NB4 (cell line): ENCODE measurements at regions not wholly inside any gene's neighbourhood (a gene's known extent, or its start where the extent isn't known, plus 50 kb on each side); places are given as distances from the start of the nearest gene placed in this dataset.
A peak's percentile ranks its signal among the peaks of the same experiment; 100 is the strongest.

ENCODE experiments used
- DNase-seq: peaks from one replicate; pipeline ENCODE4 v3.0.0; 2010; ENCODE audit warnings: low read depth
- H3K4me3 ChIP-seq: one replicate; pipeline ENCODE4 v1.5.1; 2011; ENCODE audit warnings: mild to moderate bottlenecking, low read depth, low read length, moderate library complexity
- CTCF ChIP-seq: IDR thresholded peaks from one replicate; pipeline ENCODE4 v1.5.1; 2012; ENCODE audit warnings: low read depth, low read length
- MAX ChIP-seq: IDR thresholded peaks from 2 replicates; pipeline ENCODE4 v1.6.1; 2011; ENCODE audit warnings: low read depth, low read length
- MYC ChIP-seq: IDR thresholded peaks from 2 replicates; pipeline ENCODE4 v1.6.1; 2011; ENCODE audit warnings: low read depth, low read length
- POLR2A ChIP-seq: IDR thresholded peaks from 2 replicates; pipeline ENCODE4 v1.6.1; 2011; ENCODE audit warnings: mild to moderate bottlenecking; ENCODE audit not compliant: insufficient read length; ENCODE audit errors: extremely low read depth

GRCh38 chr14:39998854-39999253 is 566.6 kb upstream of the FBXO33 start:
- no peak for TF ChIP-seq POLR2A
- TF ChIP-seq MAX: no peak
- no peak for TF ChIP-seq MYC
- TF ChIP-seq CTCF: no peak
- no peak for DNase-seq
- no peak overlapping the region for H3K4me3 ChIP-seq

GRCh38 chr14:39998114-39998513 is 565.9 kb upstream of the FBXO33 start:
- DNase-seq: no peak
- TF ChIP-seq POLR2A (no peak), MAX (no peak), CTCF (no peak), MYC (no peak)
- no peak overlapping the region for H3K4me3 ChIP-seq

GRCh38 chr14:39991041-39991440 is 558.8 kb upstream of the FBXO33 start:
- DNase-seq: no peak
- no peak for TF ChIP-seq POLR2A
- no peak for TF ChIP-seq MYC
- no peak for TF ChIP-seq CTCF
- H3K4me3 ChIP-seq: no peak overlapping the region

- DNase-seq: peak; percentile 54
- H3K4me3 ChIP-seq: no peak overlapping the region
- TF ChIP-seq MAX: no peak
- peak; percentile 27 for TF ChIP-seq CTCF
These were observed 556.7 kb upstream of the FBXO33 start for GRCh38 chr14:39988939-39989338.

- TF ChIP-seq MAX (no peak), MYC (no peak), CTCF (no peak), POLR2A (no peak)
- DNase-seq: no peak
- H3K4me3 ChIP-seq: no peak overlapping the region
These were observed 552.1 kb upstream of the FBXO33 start for GRCh38 chr14:39984323-39984722.

- no peak for TF ChIP-seq MAX
- no peak for TF ChIP-seq CTCF
- TF ChIP-seq MYC: no peak
- no peak for TF ChIP-seq POLR2A
These were observed 545.0 kb upstream of the FBXO33 start for GRCh38 chr14:39977198-39977597.

More at GRCh38 chr14:39977198-39977597, 545.0 kb upstream of the FBXO33 start:
- no peak for DNase-seq
- H3K4me3 ChIP-seq: no peak overlapping the region
